Panc1 (cell line): ENCODE measurements at regions not wholly inside any gene's neighbourhood (a gene's known extent, or its start where the extent isn't known, plus 50 kb on each side); places are given as distances from the start of the nearest gene placed in this dataset.

Source experiments
- ATAC-seq: fragments of 200-7000 bp; cut with Tn5 transposase; 2 replicates; pipeline ENCODE4 v1.9.1; 2020; ENCODE audit warnings: mild to moderate bottlenecking, moderate library complexity
- BruUV-seq: library from RNA; stranded (reverse); fragments of 400-500 nt; replicated peaks from 2 replicates; lab custom pipeline; 2021; lab: Mats Ljungman, UMichigan
- CTCF ChIA-PET: fragments of 300-600 bp; sonication (Branson Sonifier 250); formaldehyde crosslinking; loops from one replicate; lab custom pipeline; 2022; ENCODE audit warnings: antibody characterized with exemption; lab: Charles Lee
- POLR2A ChIA-PET: fragments of 300-600 bp; sonication (Branson Sonifier 250); formaldehyde crosslinking; loops from one replicate; lab custom pipeline; 2022; ENCODE audit warnings: antibody characterized with exemption; lab: Charles Lee
- DNase-seq: peaks from one replicate; pipeline ENCODE4 v3.0.0-alpha.2; 2010; ENCODE audit warnings: low read depth, low spot score
- H3K27ac ChIP-seq: 2 replicates; pipeline ENCODE4 v1.5.1; 2011; ENCODE audit warnings: mild to moderate bottlenecking, low read length, inconsistent platforms
- H3K27me3 ChIP-seq: fragments of 200-500 bp; sonication (Bioruptor generic); 2 replicates; pipeline ENCODE4 v1.6.0; 2014; ENCODE audit warnings: low read length, inconsistent platforms; ENCODE audit not compliant: control insufficient read depth, insufficient read depth
- H3K36me3 ChIP-seq: fragments of 200-500 bp; sonication (Bioruptor generic); 2 replicates; pipeline ENCODE4 v1.5.1; 2014; ENCODE audit warnings: inconsistent platforms, mild to moderate bottlenecking, low read length, moderate library complexity; ENCODE audit not compliant: control insufficient read depth, insufficient read depth
- H3K4me1 ChIP-seq: 2 replicates; pipeline ENCODE4 v1.5.1; 2011; ENCODE audit warnings: inconsistent platforms, mild to moderate bottlenecking, low read length, moderate library complexity; ENCODE audit not compliant: control insufficient read depth, insufficient read depth
- H3K4me3 ChIP-seq, 2 experiments: 2 replicates each; pipeline ENCODE4 v1.5.1; 2011 to 2012; ENCODE audit warnings: low read depth in 2 of 2, low read length in 2 of 2, mild to moderate bottlenecking in 2 of 2, inconsistent platforms in 1 of 2, moderate library complexity in 1 of 2
- H3K9me3 ChIP-seq: fragments of 200-500 bp; sonication (Bioruptor generic); 2 replicates; pipeline ENCODE4 v1.5.1; 2014; ENCODE audit warnings: low read depth, mild to moderate bottlenecking, inconsistent platforms, low read length, moderate library complexity; ENCODE audit not compliant: control insufficient read depth, insufficient read depth
- POLR2AphosphoS5 ChIP-seq: IDR thresholded peaks from 2 replicates; pipeline ENCODE4 v1.6.1; 2012; ENCODE audit warnings: mild to moderate bottlenecking, low read depth, low read length, moderate library complexity
- SIN3A ChIP-seq: IDR thresholded peaks from 2 replicates; pipeline ENCODE4 v1.6.1; 2012; ENCODE audit warnings: low read depth, mild to moderate bottlenecking, low read length, moderate library complexity, borderline replicate concordance; ENCODE audit not compliant: insufficient read depth
- TCF7L2 ChIP-seq: IDR thresholded peaks from 2 replicates; pipeline ENCODE4 v1.6.1; 2011; ENCODE audit warnings: mild to moderate bottlenecking, low read depth, low read length, inconsistent platforms
- in situ Hi-C: cut with HindIII; loops from 2 replicates; pipeline ENCODE4 v1.10.0; 2016; ENCODE audit warnings: low sequenced_read_pairs, low pct_unique_long_range_greater_than_20kb
- intact Hi-C: fragments of 100-400 bp; cut with micrococcal nuclease; formaldehyde crosslinking; loops from one replicate; pipeline ENCODE4 v1.10.0; 2022; ENCODE audit not compliant: unreplicated experiment
- TF ChIP-seq, protein P1 (sequence below): fragments of 450-650 bp; IDR thresholded peaks from 2 replicates; pipeline ENCODE4 v1.5.1; 2017; ENCODE audit warnings: mild to moderate bottlenecking
- TF ChIP-seq, protein P2 (sequence below), 2 experiments: IDR thresholded peaks; 2 replicates each; pipeline ENCODE4 v1.6.1; 2011 to 2012; ENCODE audit warnings: low read depth in 2 of 2, control low read depth in 1 of 2, low read length in 1 of 2, mild to moderate bottlenecking in 1 of 2, moderate library complexity in 1 of 2; ENCODE audit not compliant: insufficient read depth in 1 of 2

DNA sequence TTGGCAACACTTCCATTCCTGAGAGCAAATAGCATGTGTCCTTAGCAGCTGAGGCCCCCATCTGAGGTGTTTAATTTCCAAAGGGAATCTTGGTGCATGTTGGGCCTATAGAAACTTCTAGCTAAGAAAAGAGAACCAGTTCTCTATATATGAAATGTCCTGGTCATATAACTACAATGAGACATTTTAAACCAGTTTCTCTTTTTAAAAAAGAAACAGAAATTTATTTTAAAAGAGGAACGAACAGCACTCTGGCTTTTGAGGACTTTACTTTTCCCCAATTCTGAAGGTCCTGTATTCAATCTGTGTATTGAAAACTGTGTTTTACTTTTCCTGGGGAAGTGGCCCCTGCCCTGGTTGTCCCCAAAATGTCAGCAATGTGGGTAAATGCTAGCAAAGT, 94.0 kb upstream of the FOXN2 start:
- POLR2A ChIA-PET, result no interaction called here
- intact Hi-C loops (loop anchor here (10.0 kb wide), 1 partner anchor 204 kb away; no protein-coding TSS in a partner anchor), in situ Hi-C loops (no loop called here)
- Histone ChIP-seq H3K27me3 (no peaks in the 10 kb centered on the region), H3K36me3 (no peaks in the 10 kb centered on the region), H3K9me3 (no peaks in the 10 kb centered on the region), H3K4me3 (no peak overlapping the region), H3K4me1 (no peaks in the 10 kb centered on the region), H3K27ac (no peak overlapping the region)
- ATAC-seq, result no peak
- no TSS peak for BruUV-seq
- no peak for DNase-seq
- TF ChIP-seq POLR2AphosphoS5, result no peak
- TF ChIP-seq, protein P1, sequence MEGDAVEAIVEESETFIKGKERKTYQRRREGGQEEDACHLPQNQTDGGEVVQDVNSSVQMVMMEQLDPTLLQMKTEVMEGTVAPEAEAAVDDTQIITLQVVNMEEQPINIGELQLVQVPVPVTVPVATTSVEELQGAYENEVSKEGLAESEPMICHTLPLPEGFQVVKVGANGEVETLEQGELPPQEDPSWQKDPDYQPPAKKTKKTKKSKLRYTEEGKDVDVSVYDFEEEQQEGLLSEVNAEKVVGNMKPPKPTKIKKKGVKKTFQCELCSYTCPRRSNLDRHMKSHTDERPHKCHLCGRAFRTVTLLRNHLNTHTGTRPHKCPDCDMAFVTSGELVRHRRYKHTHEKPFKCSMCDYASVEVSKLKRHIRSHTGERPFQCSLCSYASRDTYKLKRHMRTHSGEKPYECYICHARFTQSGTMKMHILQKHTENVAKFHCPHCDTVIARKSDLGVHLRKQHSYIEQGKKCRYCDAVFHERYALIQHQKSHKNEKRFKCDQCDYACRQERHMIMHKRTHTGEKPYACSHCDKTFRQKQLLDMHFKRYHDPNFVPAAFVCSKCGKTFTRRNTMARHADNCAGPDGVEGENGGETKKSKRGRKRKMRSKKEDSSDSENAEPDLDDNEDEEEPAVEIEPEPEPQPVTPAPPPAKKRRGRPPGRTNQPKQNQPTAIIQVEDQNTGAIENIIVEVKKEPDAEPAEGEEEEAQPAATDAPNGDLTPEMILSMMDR, result no peak
- TF ChIP-seq TCF7L2, result no peak
- TF ChIP-seq, protein P2, sequence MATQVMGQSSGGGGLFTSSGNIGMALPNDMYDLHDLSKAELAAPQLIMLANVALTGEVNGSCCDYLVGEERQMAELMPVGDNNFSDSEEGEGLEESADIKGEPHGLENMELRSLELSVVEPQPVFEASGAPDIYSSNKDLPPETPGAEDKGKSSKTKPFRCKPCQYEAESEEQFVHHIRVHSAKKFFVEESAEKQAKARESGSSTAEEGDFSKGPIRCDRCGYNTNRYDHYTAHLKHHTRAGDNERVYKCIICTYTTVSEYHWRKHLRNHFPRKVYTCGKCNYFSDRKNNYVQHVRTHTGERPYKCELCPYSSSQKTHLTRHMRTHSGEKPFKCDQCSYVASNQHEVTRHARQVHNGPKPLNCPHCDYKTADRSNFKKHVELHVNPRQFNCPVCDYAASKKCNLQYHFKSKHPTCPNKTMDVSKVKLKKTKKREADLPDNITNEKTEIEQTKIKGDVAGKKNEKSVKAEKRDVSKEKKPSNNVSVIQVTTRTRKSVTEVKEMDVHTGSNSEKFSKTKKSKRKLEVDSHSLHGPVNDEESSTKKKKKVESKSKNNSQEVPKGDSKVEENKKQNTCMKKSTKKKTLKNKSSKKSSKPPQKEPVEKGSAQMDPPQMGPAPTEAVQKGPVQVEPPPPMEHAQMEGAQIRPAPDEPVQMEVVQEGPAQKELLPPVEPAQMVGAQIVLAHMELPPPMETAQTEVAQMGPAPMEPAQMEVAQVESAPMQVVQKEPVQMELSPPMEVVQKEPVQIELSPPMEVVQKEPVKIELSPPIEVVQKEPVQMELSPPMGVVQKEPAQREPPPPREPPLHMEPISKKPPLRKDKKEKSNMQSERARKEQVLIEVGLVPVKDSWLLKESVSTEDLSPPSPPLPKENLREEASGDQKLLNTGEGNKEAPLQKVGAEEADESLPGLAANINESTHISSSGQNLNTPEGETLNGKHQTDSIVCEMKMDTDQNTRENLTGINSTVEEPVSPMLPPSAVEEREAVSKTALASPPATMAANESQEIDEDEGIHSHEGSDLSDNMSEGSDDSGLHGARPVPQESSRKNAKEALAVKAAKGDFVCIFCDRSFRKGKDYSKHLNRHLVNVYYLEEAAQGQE (IDR thresholded peaks at IDR 0.05; ENCODE audit: insufficient read depth in 1 of 2, low read depth in 2 of 2, low read length in 1 of 2), result no peak
- TF ChIP-seq SIN3A, result no peak
- CTCF ChIA-PET, result no interaction called here

- BruUV-seq, result no TSS peak
- no peaks in the 10 kb centered on the region for H3K27me3 ChIP-seq
- H3K4me1 ChIP-seq, result no peaks in the 10 kb centered on the region
- H3K27ac ChIP-seq, result no peak overlapping the region
- H3K36me3 ChIP-seq, result no peaks in the 10 kb centered on the region
- POLR2A ChIA-PET, result interaction anchor here (0.7 kb wide), 1 partner anchor 244 kb away, joined by 5 read pairs; no protein-coding TSS in a partner anchor
- in situ Hi-C loops (no loop called here), intact Hi-C loops (loop anchor here (10.0 kb wide), 1 partner anchor 203 kb away; no protein-coding TSS in a partner anchor)
- peak; percentile 92 for DNase-seq
- CTCF ChIA-PET, result no interaction called here
- no peak overlapping the region for H3K4me3 ChIP-seq
- no peak for TF ChIP-seq SIN3A
- TF ChIP-seq, protein P1, result no peak
- no peak for TF ChIP-seq POLR2AphosphoS5
- TF ChIP-seq TCF7L2, result no peak
- TF ChIP-seq, protein P2 (IDR thresholded peaks at IDR 0.05; ENCODE audit: insufficient read depth in 1 of 2, low read depth in 2 of 2, low read length in 1 of 2), result no peak
- H3K9me3 ChIP-seq, result no peaks in the 10 kb centered on the region
- no peak for ATAC-seq
Observed at GRCh38 chr2:48221846-48222516, 92.5 kb upstream of the FOXN2 start.
